Loucy (cell line): ENCODE measurements at regions not wholly inside any gene's neighbourhood (a gene's known extent, or its start where the extent isn't known, plus 50 kb on each side); places are given as distances from the start of the nearest gene placed in this dataset.
"Not testable (repeated sequence)": the region's sequence is repeated elsewhere in the genome, so short reads cannot be mapped to it uniquely, and the experiment has no call there.

Source experiments
- H2AFZ ChIP-seq: fragments of 200-600 bp; sonication (generic); 2 replicates; pipeline ENCODE4 v1.6.0; 2016; ENCODE audit warnings: antibody characterized with exemption, mild to moderate bottlenecking, low read length, moderate library complexity
- H3F3A ChIP-seq: fragments of 200-600 bp; 2 replicates; pipeline ENCODE4 v1.6.0; 2016; ENCODE audit warnings: antibody characterized with exemption, low read depth, mild to moderate bottlenecking
- H3K27me3 ChIP-seq: fragments of 200-600 bp; sonication (generic); 2 replicates; pipeline ENCODE4 v1.6.1; 2014; ENCODE audit warnings: low read length, mild to moderate bottlenecking; ENCODE audit not compliant: insufficient read depth, poor library complexity, severe bottlenecking
- H3K36me3 ChIP-seq: fragments of 200-600 bp; sonication (generic); 2 replicates; pipeline ENCODE4 v1.6.1; 2016; ENCODE audit warnings: low read length; ENCODE audit not compliant: insufficient read depth
- H3K4me1 ChIP-seq: fragments of 200-600 bp; sonication (generic); 2 replicates; pipeline ENCODE4 v1.5.1; 2014; ENCODE audit warnings: low read length, mild to moderate bottlenecking; ENCODE audit not compliant: insufficient read depth, poor library complexity, severe bottlenecking
- H3K4me2 ChIP-seq: fragments of 200-600 bp; sonication (generic); 2 replicates; pipeline ENCODE4 v1.6.0; 2014; ENCODE audit warnings: antibody characterized with exemption, low read length, low read depth, mild to moderate bottlenecking; ENCODE audit not compliant: poor library complexity, severe bottlenecking
- H3K4me3 ChIP-seq: fragments of 200-600 bp; sonication (generic); 2 replicates; pipeline ENCODE4 v1.5.1; 2014; ENCODE audit warnings: low read length, mild to moderate bottlenecking, mixed read lengths; ENCODE audit not compliant: poor library complexity, severe bottlenecking
- H3K79me2 ChIP-seq: fragments of 200-600 bp; sonication (generic); 2 replicates; pipeline ENCODE4 v1.6.1; 2014; ENCODE audit warnings: low read length; ENCODE audit not compliant: insufficient read depth
- H3K9ac ChIP-seq: fragments of 200-600 bp; sonication (generic); 2 replicates; pipeline ENCODE4 v1.6.0; 2014; ENCODE audit warnings: mild to moderate bottlenecking, low read depth, low read length, moderate library complexity; ENCODE audit not compliant: poor library complexity, severe bottlenecking
- H3K9me2 ChIP-seq: fragments of 200-600 bp; sonication (generic); replicated peaks from 2 replicates; pipeline ENCODE4 v1.6.1; 2016; ENCODE audit warnings: low read depth, low read length, mixed read lengths
- H3K9me3 ChIP-seq: fragments of 200-600 bp; sonication (generic); 2 replicates; pipeline ENCODE4 v1.6.1; 2014; ENCODE audit warnings: mild to moderate bottlenecking, antibody characterized with exemption, low read length, low read depth; ENCODE audit not compliant: insufficient read depth
- H4K20me1 ChIP-seq: fragments of 200-600 bp; sonication (generic); 2 replicates; pipeline ENCODE4 v1.6.0; 2014; ENCODE audit warnings: antibody characterized with exemption, low read length, mild to moderate bottlenecking; ENCODE audit not compliant: insufficient read depth, poor library complexity, severe bottlenecking
- EZH2phosphoT487 ChIP-seq: fragments of 200-600 bp; IDR thresholded peaks from 2 replicates; pipeline ENCODE4 v1.6.1; 2018; ENCODE audit warnings: antibody characterized with exemption, mild to moderate bottlenecking, moderate library complexity, borderline replicate concordance
- TF ChIP-seq, protein P1 (sequence below): fragments of 200-600 bp; sonication (generic); conservative IDR thresholded peaks from 2 replicates; pipeline ENCODE4 v1.5.1; 2014; ENCODE audit warnings: mild to moderate bottlenecking, antibody characterized with exemption, low read length

DNA sequence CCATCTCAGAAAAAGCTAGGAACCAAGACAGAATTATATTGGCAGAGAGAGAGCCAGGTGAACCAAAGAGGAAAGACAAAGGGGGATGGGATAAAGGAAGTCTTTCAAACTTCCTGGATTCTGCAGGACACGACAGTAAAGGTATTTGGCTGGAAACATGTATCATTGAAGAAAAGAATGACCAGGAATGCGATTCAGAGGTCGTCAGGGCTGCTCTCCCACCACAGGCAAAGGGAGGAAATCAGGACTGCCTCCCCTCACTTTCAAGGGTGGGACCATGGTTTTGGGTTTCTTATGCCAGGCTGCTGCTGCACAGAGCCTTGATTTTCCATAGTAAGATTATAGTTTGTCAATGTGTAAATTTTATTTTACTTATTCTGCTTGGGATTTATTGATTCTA lies 848.8 kb downstream of the BRINP3 start:
- Histone ChIP-seq H4K20me1 (no peaks in the 10 kb centered on the region), H3K79me2 (no peaks in the 10 kb centered on the region), H3K4me1 (no peaks in the 10 kb centered on the region), H3K9me3 (no peaks in the 10 kb centered on the region), H3K36me3 (no peaks in the 10 kb centered on the region), H3F3A (no peaks in the 10 kb centered on the region), H2AFZ (no peak overlapping the region), H3K4me3 (no peak overlapping the region), H3K27me3 (no peaks in the 10 kb centered on the region), H3K4me2 (no peak overlapping the region), H3K9me2 (no peaks in the 10 kb centered on the region), H3K9ac (no peak overlapping the region)
- TF ChIP-seq, protein P1, sequence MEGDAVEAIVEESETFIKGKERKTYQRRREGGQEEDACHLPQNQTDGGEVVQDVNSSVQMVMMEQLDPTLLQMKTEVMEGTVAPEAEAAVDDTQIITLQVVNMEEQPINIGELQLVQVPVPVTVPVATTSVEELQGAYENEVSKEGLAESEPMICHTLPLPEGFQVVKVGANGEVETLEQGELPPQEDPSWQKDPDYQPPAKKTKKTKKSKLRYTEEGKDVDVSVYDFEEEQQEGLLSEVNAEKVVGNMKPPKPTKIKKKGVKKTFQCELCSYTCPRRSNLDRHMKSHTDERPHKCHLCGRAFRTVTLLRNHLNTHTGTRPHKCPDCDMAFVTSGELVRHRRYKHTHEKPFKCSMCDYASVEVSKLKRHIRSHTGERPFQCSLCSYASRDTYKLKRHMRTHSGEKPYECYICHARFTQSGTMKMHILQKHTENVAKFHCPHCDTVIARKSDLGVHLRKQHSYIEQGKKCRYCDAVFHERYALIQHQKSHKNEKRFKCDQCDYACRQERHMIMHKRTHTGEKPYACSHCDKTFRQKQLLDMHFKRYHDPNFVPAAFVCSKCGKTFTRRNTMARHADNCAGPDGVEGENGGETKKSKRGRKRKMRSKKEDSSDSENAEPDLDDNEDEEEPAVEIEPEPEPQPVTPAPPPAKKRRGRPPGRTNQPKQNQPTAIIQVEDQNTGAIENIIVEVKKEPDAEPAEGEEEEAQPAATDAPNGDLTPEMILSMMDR, result no peak
- TF ChIP-seq EZH2phosphoT487, result no peak

DNA sequence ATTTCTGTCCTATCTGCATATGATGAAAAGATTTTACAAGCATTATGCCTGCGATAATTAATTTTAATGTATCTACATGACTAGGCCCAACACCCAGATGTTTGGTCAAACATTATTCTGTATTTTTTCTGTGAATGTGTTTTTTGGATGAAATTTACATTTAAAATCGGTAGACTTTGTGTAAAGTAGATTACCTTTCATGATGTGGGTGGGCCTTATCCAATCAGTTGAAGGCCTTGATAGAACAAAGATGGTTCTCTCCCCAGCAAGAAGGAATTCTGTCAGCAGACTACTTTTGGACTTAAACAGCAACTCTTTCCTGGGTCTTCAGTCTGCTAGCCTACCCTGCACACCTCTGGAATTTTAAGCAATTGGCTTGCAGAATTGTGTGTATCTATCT lies 844.0 kb downstream of the BRINP3 start:
- no peaks in the 10 kb centered on the region for H3K9me3 ChIP-seq
- H3K4me2 ChIP-seq, result no peak overlapping the region
- H3K79me2 ChIP-seq, result no peaks in the 10 kb centered on the region
- H3K36me3 ChIP-seq, result no peaks in the 10 kb centered on the region
- TF ChIP-seq, protein P1, result no peak
- TF ChIP-seq EZH2phosphoT487, result no peak
- no peaks in the 10 kb centered on the region for H4K20me1 ChIP-seq
- no peaks in the 10 kb centered on the region for H3K4me1 ChIP-seq
- no peak overlapping the region for H2AFZ ChIP-seq
- H3K27me3 ChIP-seq, result no peaks in the 10 kb centered on the region
- H3K9me2 ChIP-seq, result no peaks in the 10 kb centered on the region
- H3F3A ChIP-seq, result no peaks in the 10 kb centered on the region
- H3K4me3 ChIP-seq, result no peak overlapping the region
- no peak overlapping the region for H3K9ac ChIP-seq

DNA sequence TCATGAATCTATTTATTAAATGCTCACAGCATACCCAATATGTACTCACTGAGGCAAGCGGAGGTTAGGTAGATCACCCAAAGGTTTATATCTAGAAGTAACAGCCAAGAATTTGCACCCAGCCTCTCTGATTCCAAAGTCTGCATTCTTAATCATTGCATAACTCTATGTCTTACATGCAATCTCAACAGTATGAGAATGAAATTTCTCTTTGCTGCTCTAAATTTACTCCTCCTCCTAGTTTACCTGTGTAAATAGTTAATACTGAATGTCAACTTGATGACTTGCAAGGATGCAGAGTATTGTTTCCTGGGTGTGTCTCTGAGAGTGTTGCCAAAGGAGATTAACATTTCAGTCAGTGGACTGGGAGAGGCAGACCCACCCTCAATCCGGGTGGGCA lies 840.6 kb downstream of the BRINP3 start:
- H3K27me3 ChIP-seq, result no peaks in the 10 kb centered on the region
- H3K4me3 ChIP-seq, result no peak overlapping the region
- no peak for TF ChIP-seq EZH2phosphoT487
- TF ChIP-seq, protein P1, result no peak
- H3F3A ChIP-seq, result no peaks in the 10 kb centered on the region
- no peak overlapping the region for H3K4me2 ChIP-seq
- no peaks in the 10 kb centered on the region for H3K79me2 ChIP-seq
- H3K9me2 ChIP-seq, result no peaks in the 10 kb centered on the region
- no peak overlapping the region for H2AFZ ChIP-seq
- H3K9me3 ChIP-seq, result no peaks in the 10 kb centered on the region
- no peaks in the 10 kb centered on the region for H3K4me1 ChIP-seq
- no peaks in the 10 kb centered on the region for H4K20me1 ChIP-seq
- H3K36me3 ChIP-seq, result no peaks in the 10 kb centered on the region
- no peak overlapping the region for H3K9ac ChIP-seq

DNA sequence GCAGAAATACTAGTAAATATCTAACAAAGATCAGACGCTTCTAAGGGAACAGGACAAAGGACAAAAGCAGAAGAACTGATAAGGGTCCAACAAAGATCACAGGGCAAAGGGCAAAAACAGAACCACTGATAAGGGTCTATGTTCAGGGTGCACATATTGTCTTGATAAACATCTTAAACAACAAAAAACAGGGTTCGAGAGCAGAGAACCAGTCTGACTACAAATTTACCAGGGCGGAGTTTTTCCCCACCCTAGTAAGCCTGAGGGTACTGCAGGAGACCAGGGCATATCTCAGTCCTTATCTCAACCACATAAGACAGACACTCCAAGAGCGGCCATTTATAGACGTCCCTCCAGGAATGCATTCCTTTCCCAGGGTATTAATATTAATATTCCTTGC lies 833.5 kb downstream of the BRINP3 start:
- H3K79me2 ChIP-seq, H3K4me1 ChIP-seq, H3F3A ChIP-seq, H3K4me3 ChIP-seq, H3K9me3 ChIP-seq, H3K27me3 ChIP-seq, H3K36me3 ChIP-seq, H3K9me2 ChIP-seq, H3K4me2 ChIP-seq, H4K20me1 ChIP-seq, H3K9ac ChIP-seq, H2AFZ ChIP-seq: not testable (repeated sequence)
